NB4 (cell line): ENCODE measurements at regions not wholly inside any gene's neighbourhood (a gene's known extent, or its start where the extent isn't known, plus 50 kb on each side); places are given as distances from the start of the nearest gene placed in this dataset.

Experiments
- DNase-seq: peaks from one replicate; pipeline ENCODE4 v3.0.0; 2010; ENCODE audit warnings: low read depth
- H3K4me3 ChIP-seq: one replicate; pipeline ENCODE4 v1.5.1; 2011; ENCODE audit warnings: mild to moderate bottlenecking, low read depth, low read length, moderate library complexity
- MAX ChIP-seq: IDR thresholded peaks from 2 replicates; pipeline ENCODE4 v1.6.1; 2011; ENCODE audit warnings: low read depth, low read length
- MYC ChIP-seq: IDR thresholded peaks from 2 replicates; pipeline ENCODE4 v1.6.1; 2011; ENCODE audit warnings: low read depth, low read length
- POLR2A ChIP-seq: IDR thresholded peaks from 2 replicates; pipeline ENCODE4 v1.6.1; 2011; ENCODE audit warnings: mild to moderate bottlenecking; ENCODE audit not compliant: insufficient read length; ENCODE audit errors: extremely low read depth
- TF ChIP-seq, protein P1 (sequence below): IDR thresholded peaks from one replicate; pipeline ENCODE4 v1.5.1; 2012; ENCODE audit warnings: low read depth, low read length

GRCh38 chr17:77604301-77604972 lies 354.1 kb upstream of the TNRC6C start:
- DNase-seq: no peak
- TF ChIP-seq POLR2A: no peak
- TF ChIP-seq MAX: no peak
- TF ChIP-seq, protein P1, sequence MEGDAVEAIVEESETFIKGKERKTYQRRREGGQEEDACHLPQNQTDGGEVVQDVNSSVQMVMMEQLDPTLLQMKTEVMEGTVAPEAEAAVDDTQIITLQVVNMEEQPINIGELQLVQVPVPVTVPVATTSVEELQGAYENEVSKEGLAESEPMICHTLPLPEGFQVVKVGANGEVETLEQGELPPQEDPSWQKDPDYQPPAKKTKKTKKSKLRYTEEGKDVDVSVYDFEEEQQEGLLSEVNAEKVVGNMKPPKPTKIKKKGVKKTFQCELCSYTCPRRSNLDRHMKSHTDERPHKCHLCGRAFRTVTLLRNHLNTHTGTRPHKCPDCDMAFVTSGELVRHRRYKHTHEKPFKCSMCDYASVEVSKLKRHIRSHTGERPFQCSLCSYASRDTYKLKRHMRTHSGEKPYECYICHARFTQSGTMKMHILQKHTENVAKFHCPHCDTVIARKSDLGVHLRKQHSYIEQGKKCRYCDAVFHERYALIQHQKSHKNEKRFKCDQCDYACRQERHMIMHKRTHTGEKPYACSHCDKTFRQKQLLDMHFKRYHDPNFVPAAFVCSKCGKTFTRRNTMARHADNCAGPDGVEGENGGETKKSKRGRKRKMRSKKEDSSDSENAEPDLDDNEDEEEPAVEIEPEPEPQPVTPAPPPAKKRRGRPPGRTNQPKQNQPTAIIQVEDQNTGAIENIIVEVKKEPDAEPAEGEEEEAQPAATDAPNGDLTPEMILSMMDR: no peak
- no peak for TF ChIP-seq MYC
- no peak overlapping the region for H3K4me3 ChIP-seq

DNA sequence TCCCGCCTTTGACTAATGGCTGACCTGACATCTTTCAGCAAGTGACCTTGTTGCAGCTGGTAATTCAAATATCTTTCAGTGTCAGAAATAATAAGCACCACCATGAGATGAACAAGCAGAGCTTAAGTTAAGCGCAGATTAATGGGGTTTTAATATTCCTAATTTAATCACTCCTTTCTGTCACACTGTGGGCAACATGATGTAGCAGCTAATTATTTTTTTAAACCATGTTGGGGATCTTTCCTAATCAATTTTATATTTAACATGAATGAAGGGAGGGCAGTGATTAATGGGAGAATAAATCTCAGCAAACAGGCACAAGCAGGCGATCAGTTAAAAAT lies 353.6 kb upstream of the TNRC6C start:
- TF ChIP-seq, protein P1: no peak
- TF ChIP-seq MAX (no peak), POLR2A (no peak), MYC (no peak)
- no peak overlapping the region for H3K4me3 ChIP-seq
- DNase-seq: no peak

GRCh38 chr17:77606146-77606864 lies 352.2 kb upstream of the TNRC6C start:
- no peak for DNase-seq
- no peak for TF ChIP-seq MYC

GRCh38 chr17:77606865-77607210 lies 351.7 kb upstream of the TNRC6C start:
- no peak for DNase-seq
- no peak overlapping the region for H3K4me3 ChIP-seq
- TF ChIP-seq MAX (no peak), MYC (no peak), POLR2A (no peak)
- TF ChIP-seq, protein P1: peak; percentile 26

More at GRCh38 chr17:77606146-77606864, 352.2 kb upstream of the TNRC6C start:
- no peak overlapping the region for H3K4me3 ChIP-seq

GRCh38 chr17:77607606-77608005 lies 350.9 kb upstream of the TNRC6C start:
- DNase-seq: no peak
- no peak overlapping the region for H3K4me3 ChIP-seq
- TF ChIP-seq MYC (no peak), POLR2A (no peak), MAX (no peak)
- TF ChIP-seq, protein P1: no peak

GRCh38 chr17:77608431-77608830 lies 350.1 kb upstream of the TNRC6C start:
- no peak for DNase-seq
- H3K4me3 ChIP-seq: no peak overlapping the region
- no peak for TF ChIP-seq MYC
- TF ChIP-seq POLR2A: no peak
- TF ChIP-seq MAX: no peak
- TF ChIP-seq, protein P1: no peak
